ENCODE measurements at regions not wholly inside any gene's neighbourhood (a gene's known extent, or its start where the extent isn't known, plus 50 kb on each side); places are given as distances from the start of the nearest gene placed in this dataset.

DNA sequence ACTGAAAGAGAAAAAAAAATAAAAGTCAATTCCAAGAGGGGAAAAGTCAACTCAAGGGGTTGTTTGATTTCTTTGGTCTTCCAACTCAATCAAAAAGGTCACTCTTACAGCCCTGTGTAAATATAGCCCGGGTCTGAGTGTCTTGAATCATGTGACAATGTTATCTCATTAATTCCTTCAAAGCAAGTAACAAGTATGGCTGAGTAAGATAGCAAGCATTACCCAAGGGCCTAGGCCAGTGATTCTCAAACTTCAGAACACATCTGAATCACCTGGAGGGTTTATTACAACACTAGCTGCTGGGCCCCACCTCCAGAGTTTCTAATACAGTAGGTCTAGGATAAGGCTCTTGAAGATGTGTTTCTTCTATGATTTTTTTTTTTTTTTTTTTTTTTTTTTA lies 125.0 kb downstream of the PRLHR start:
- DNase-seq (ENCODE audit: low read depth, low spot score) (no peak), ATAC-seq (no peak)
- no peaks in the 10 kb centered on the region for H3K9me3 ChIP-seq (ENCODE audit: control insufficient read depth, insufficient read depth, low read depth, low read length)
- BruUV-seq (replicated peaks): no TSS peak
- CTCF ChIA-PET: no interaction called here
- peaks cover 36% of the 10 kb centered on the region for H3K27me3 ChIP-seq (ENCODE audit: control insufficient read depth, insufficient read depth, low read length)
- no peak for TF ChIP-seq POLR2AphosphoS5 (IDR thresholded peaks at IDR 0.05; ENCODE audit: low read depth, low read length)
- no peak for TF ChIP-seq TCF7L2 (IDR thresholded peaks at IDR 0.05; ENCODE audit: low read depth, low read length)
- no peak for TF ChIP-seq SIN3A (IDR thresholded peaks at IDR 0.05; ENCODE audit: borderline replicate concordance, insufficient read depth, low read depth, low read length)
- TF ChIP-seq, protein P1, sequence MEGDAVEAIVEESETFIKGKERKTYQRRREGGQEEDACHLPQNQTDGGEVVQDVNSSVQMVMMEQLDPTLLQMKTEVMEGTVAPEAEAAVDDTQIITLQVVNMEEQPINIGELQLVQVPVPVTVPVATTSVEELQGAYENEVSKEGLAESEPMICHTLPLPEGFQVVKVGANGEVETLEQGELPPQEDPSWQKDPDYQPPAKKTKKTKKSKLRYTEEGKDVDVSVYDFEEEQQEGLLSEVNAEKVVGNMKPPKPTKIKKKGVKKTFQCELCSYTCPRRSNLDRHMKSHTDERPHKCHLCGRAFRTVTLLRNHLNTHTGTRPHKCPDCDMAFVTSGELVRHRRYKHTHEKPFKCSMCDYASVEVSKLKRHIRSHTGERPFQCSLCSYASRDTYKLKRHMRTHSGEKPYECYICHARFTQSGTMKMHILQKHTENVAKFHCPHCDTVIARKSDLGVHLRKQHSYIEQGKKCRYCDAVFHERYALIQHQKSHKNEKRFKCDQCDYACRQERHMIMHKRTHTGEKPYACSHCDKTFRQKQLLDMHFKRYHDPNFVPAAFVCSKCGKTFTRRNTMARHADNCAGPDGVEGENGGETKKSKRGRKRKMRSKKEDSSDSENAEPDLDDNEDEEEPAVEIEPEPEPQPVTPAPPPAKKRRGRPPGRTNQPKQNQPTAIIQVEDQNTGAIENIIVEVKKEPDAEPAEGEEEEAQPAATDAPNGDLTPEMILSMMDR (IDR thresholded peaks at IDR 0.05): no peak
- TF ChIP-seq, protein P2, sequence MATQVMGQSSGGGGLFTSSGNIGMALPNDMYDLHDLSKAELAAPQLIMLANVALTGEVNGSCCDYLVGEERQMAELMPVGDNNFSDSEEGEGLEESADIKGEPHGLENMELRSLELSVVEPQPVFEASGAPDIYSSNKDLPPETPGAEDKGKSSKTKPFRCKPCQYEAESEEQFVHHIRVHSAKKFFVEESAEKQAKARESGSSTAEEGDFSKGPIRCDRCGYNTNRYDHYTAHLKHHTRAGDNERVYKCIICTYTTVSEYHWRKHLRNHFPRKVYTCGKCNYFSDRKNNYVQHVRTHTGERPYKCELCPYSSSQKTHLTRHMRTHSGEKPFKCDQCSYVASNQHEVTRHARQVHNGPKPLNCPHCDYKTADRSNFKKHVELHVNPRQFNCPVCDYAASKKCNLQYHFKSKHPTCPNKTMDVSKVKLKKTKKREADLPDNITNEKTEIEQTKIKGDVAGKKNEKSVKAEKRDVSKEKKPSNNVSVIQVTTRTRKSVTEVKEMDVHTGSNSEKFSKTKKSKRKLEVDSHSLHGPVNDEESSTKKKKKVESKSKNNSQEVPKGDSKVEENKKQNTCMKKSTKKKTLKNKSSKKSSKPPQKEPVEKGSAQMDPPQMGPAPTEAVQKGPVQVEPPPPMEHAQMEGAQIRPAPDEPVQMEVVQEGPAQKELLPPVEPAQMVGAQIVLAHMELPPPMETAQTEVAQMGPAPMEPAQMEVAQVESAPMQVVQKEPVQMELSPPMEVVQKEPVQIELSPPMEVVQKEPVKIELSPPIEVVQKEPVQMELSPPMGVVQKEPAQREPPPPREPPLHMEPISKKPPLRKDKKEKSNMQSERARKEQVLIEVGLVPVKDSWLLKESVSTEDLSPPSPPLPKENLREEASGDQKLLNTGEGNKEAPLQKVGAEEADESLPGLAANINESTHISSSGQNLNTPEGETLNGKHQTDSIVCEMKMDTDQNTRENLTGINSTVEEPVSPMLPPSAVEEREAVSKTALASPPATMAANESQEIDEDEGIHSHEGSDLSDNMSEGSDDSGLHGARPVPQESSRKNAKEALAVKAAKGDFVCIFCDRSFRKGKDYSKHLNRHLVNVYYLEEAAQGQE (IDR thresholded peaks at IDR 0.05; ENCODE audit: insufficient read depth in 1 of 2, low read depth in 2 of 2, low read length in 1 of 2): no peak
- H3K36me3 ChIP-seq (ENCODE audit: control insufficient read depth, insufficient read depth, low read length): no peaks in the 10 kb centered on the region
- H3K4me1 ChIP-seq (ENCODE audit: control insufficient read depth, insufficient read depth, low read length): no peaks in the 10 kb centered on the region
- POLR2A ChIA-PET: no interaction called here
- no peak overlapping the region for H3K27ac ChIP-seq (ENCODE audit: low read length)
- in situ Hi-C loops (cut with HindIII; ENCODE audit: low pct_unique_long_range_greater_than_20kb, low sequenced_read_pairs): no loop called here
- no peak overlapping the region for H3K4me3 ChIP-seq (ENCODE audit: low read depth in 2 of 2, low read length in 2 of 2)
- intact Hi-C loops (cut with micrococcal nuclease; ENCODE audit: unreplicated experiment): no loop called here

DNA sequence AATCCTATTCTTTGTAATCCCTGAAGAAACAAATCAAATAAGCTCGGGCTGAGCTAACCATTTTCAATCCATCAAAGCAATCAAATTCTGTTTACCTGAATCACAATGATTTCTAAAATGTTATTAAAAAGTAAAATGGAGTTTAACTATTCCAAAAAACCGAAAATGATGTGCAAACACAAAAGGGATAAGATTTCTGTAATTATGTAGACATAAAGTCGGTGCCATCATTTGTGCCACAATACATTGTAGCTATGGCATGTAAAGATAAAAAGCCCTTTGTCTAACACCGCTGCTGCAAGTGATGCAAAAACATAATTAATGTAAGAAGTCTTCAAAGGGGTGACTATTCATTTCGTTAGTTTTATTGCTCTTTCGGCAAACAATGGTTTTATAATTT lies 125.1 kb upstream of the FAM204A start:
- ChIA-PET CTCF (interaction anchor here (0.7 kb wide), 1 partner anchor 45 kb away, joined by 3 read pairs; no protein-coding TSS in a partner anchor), POLR2A (interaction anchor here (0.7 kb wide), 1 partner anchor 348 kb away, joined by 3 read pairs; no protein-coding TSS in a partner anchor)
- no TSS peak for BruUV-seq (replicated peaks)
- Histone ChIP-seq H3K4me1 (ENCODE audit: control insufficient read depth, insufficient read depth, low read length) (no peaks in the 10 kb centered on the region), H3K4me3 (ENCODE audit: low read depth in 2 of 2, low read length in 2 of 2) (no peak overlapping the region), H3K27ac (ENCODE audit: low read length) (no peak overlapping the region), H3K36me3 (ENCODE audit: control insufficient read depth, insufficient read depth, low read length) (no peaks in the 10 kb centered on the region), H3K9me3 (ENCODE audit: control insufficient read depth, insufficient read depth, low read depth, low read length) (no peaks in the 10 kb centered on the region), H3K27me3 (ENCODE audit: control insufficient read depth, insufficient read depth, low read length) (peaks cover 43% of the 10 kb centered on the region)
- in situ Hi-C loops (cut with HindIII; ENCODE audit: low pct_unique_long_range_greater_than_20kb, low sequenced_read_pairs): no loop called here
- ATAC-seq: no peak
- intact Hi-C loops (cut with micrococcal nuclease; ENCODE audit: unreplicated experiment): no loop called here
- TF ChIP-seq, protein P2 (IDR thresholded peaks at IDR 0.05; ENCODE audit: insufficient read depth in 1 of 2, low read depth in 2 of 2, low read length in 1 of 2): no peak
- TF ChIP-seq, protein P1 (IDR thresholded peaks at IDR 0.05): no peak
- TF ChIP-seq SIN3A (IDR thresholded peaks at IDR 0.05; ENCODE audit: borderline replicate concordance, insufficient read depth, low read depth, low read length) (no peak), TCF7L2 (IDR thresholded peaks at IDR 0.05; ENCODE audit: low read depth, low read length) (no peak), POLR2AphosphoS5 (IDR thresholded peaks at IDR 0.05; ENCODE audit: low read depth, low read length) (no peak)
- DNase-seq (ENCODE audit: low read depth, low spot score): no peak
